Mesenchymal stem cell (in vitro differentiated cells and primary cell): ENCODE measurements at regions not wholly inside any gene's neighbourhood (a gene's known extent, or its start where the extent isn't known, plus 50 kb on each side); places are given as distances from the start of the nearest gene placed in this dataset.

Experiments used
- DNase-seq: peaks from one replicate; pipeline ENCODE4 v3.0.0-alpha.2; 2013
- H2AFZ ChIP-seq: one replicate; pipeline ENCODE4 v1.6.1; 2013; ENCODE audit warnings: low read depth, mild to moderate bottlenecking, control low read depth, inconsistent platforms, low read length, moderate library complexity
- H2AK5ac ChIP-seq: 2 replicates; pipeline ENCODE4 v1.6.1; 2013; ENCODE audit warnings: low read length, moderate library complexity, mild to moderate bottlenecking, inconsistent platforms; ENCODE audit not compliant: severe bottlenecking
- H2BK120ac ChIP-seq: one replicate; pipeline ENCODE4 v1.6.1; 2013; ENCODE audit warnings: low read depth, mild to moderate bottlenecking, inconsistent platforms, low read length, moderate library complexity
- H2BK12ac ChIP-seq, 2 experiments: one replicate each; pipeline ENCODE4 v1.6.1; 2013; ENCODE audit warnings: inconsistent platforms in 2 of 2, low read length in 2 of 2, mild to moderate bottlenecking in 2 of 2, moderate library complexity in 2 of 2, control low read depth in 1 of 2
- H2BK15ac ChIP-seq: one replicate; pipeline ENCODE4 v1.6.1; 2013; ENCODE audit warnings: mild to moderate bottlenecking, low read depth, inconsistent platforms; ENCODE audit not compliant: poor library complexity, severe bottlenecking
- H2BK5ac ChIP-seq: 2 replicates; pipeline ENCODE4 v1.6.1; 2013; ENCODE audit warnings: low read depth, mild to moderate bottlenecking, low read length, control low read depth, inconsistent platforms; ENCODE audit not compliant: poor library complexity, severe bottlenecking
- H3K14ac ChIP-seq, 2 experiments: one replicate each; pipeline ENCODE4 v1.6.1; 2013; ENCODE audit warnings: inconsistent platforms in 2 of 2, low read length in 2 of 2, control low read depth in 1 of 2, mild to moderate bottlenecking in 1 of 2, moderate library complexity in 1 of 2
- H3K18ac ChIP-seq, 2 experiments: one replicate each; pipeline ENCODE4 v1.6.1; 2013; ENCODE audit warnings: inconsistent platforms in 2 of 2, low read length in 2 of 2, control low read depth in 1 of 2, low read depth in 1 of 2, mild to moderate bottlenecking in 1 of 2
- H3K23ac ChIP-seq, 2 experiments: one replicate each; pipeline ENCODE4 v1.6.1; 2013; ENCODE audit warnings: inconsistent platforms in 2 of 2, low read length in 2 of 2, mild to moderate bottlenecking in 2 of 2, moderate library complexity in 2 of 2, control low read depth in 1 of 2
- H3K27ac ChIP-seq: 2 replicates; pipeline ENCODE4 v1.5.1; 2013; ENCODE audit warnings: mild to moderate bottlenecking, moderate library complexity, low read length, control low read depth, inconsistent platforms; ENCODE audit not compliant: poor library complexity, severe bottlenecking
- H3K27me3 ChIP-seq, 2 experiments: 2 replicates each; pipeline versions ENCODE4 v1.6.1 to v1.7.0; 2013; ENCODE audit warnings: low read length in 2 of 2, mild to moderate bottlenecking in 2 of 2, moderate library complexity in 2 of 2, control low read depth in 1 of 2, inconsistent platforms in 1 of 2; ENCODE audit not compliant: control insufficient read depth in 1 of 2, insufficient read depth in 1 of 2
- H3K36me3 ChIP-seq, 2 experiments: 2 replicates each; pipeline versions ENCODE4 v1.6.1 to v1.7.0; 2013; ENCODE audit warnings: low read length in 2 of 2, control low read depth in 1 of 2, inconsistent platforms in 1 of 2, low read depth in 1 of 2, mild to moderate bottlenecking in 1 of 2; ENCODE audit not compliant: insufficient read depth in 2 of 2, control insufficient read depth in 1 of 2
- H3K4ac ChIP-seq, 2 experiments: one replicate each; pipeline ENCODE4 v1.6.1; 2013; ENCODE audit warnings: inconsistent platforms in 2 of 2, low read length in 2 of 2, mild to moderate bottlenecking in 2 of 2, moderate library complexity in 2 of 2, control low read depth in 1 of 2, low read depth in 1 of 2
- H3K4me1 ChIP-seq: 2 replicates; pipeline ENCODE4 v1.6.1; 2013; ENCODE audit warnings: low read depth, low read length, control low read depth; ENCODE audit not compliant: control insufficient read depth, insufficient read depth
- H3K4me2 ChIP-seq: 2 replicates; pipeline ENCODE4 v1.6.1; 2013; ENCODE audit warnings: low read length, mild to moderate bottlenecking, inconsistent platforms; ENCODE audit not compliant: poor library complexity, severe bottlenecking
- H3K4me3 ChIP-seq, 2 experiments: 2 replicates each; pipeline versions ENCODE4 v1.5.1 to v1.7.0; 2013; ENCODE audit warnings: low read length in 2 of 2, mild to moderate bottlenecking in 2 of 2, control low read depth in 1 of 2, low read depth in 1 of 2; ENCODE audit not compliant: insufficient read depth in 1 of 2
- H3K79me1 ChIP-seq: replicated peaks from 2 replicates; pipeline ENCODE4 v1.6.1; 2013; ENCODE audit warnings: mild to moderate bottlenecking, control low read depth, low read length, inconsistent platforms; ENCODE audit not compliant: poor library complexity, severe bottlenecking
- H3K9ac ChIP-seq: 2 replicates; pipeline ENCODE4 v1.7.0; 2013; ENCODE audit warnings: mild to moderate bottlenecking, low read length, moderate library complexity
- H3K9me3 ChIP-seq: 2 replicates; pipeline ENCODE4 v1.7.0; 2013; ENCODE audit warnings: mild to moderate bottlenecking, low read length; ENCODE audit not compliant: control insufficient read depth
- H4K8ac ChIP-seq: one replicate; pipeline ENCODE4 v1.6.1; 2013; ENCODE audit warnings: inconsistent platforms, mild to moderate bottlenecking, low read length, moderate library complexity
- H4K91ac ChIP-seq: one replicate; pipeline ENCODE4 v1.6.1; 2013; ENCODE audit warnings: mild to moderate bottlenecking, low read length, inconsistent platforms
- WGBS: methylation state at CpG from one replicate; pipeline ENCODE4 v1.1.7; 2013; ENCODE audit warnings: mixed read lengths; 5-methylcytosine and 5-hydroxymethylcytosine counted together

DNA sequence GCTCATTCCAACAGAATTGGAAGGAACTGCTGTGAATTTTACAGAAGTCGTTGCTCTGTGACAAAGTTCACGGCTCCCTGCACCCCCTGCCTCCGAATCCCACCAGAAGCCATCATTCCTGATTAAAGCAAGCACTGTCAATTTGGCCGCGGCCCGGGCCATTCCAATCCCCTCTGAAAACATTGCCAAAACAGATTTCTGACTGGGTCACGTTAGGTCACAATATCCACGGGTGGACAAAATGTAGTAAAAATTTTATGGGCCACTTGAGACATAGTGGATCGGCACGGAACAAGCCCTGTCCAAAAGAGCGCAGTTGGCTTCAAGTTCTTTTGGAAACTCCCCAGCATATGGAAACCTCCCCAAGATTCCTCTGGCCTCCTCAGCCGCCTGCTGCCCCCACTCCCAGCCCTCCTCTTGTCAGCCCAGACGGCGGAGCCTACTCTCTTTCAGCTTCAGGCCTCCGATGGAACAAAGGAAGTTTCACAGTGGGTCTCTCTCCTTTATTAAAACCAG lies 67.2 kb upstream of the IFNAR2 start:
- Histone ChIP-seq H3K27ac (no peak overlapping the region), H4K8ac (no peak overlapping the region), H3K4me1 (no peaks in the 10 kb centered on the region), H3K4ac (no peak overlapping the region), H3K9ac (no peak overlapping the region), H3K4me2 (no peak overlapping the region), H3K23ac (no peak overlapping the region), H4K91ac (no peak overlapping the region), H3K4me3 (no peak overlapping the region), H2BK5ac (no peak overlapping the region), H3K79me1 (no peaks in the 10 kb centered on the region), H3K9me3 (peaks cover 15% of the 10 kb centered on the region), H2BK12ac (no peak overlapping the region), H3K14ac (no peak overlapping the region), H3K27me3 (peaks cover 37 to 71% of the 10 kb centered on the region in 2 experiments), H3K18ac (no peak overlapping the region), H2BK120ac (no peak overlapping the region), H2AFZ (no peak overlapping the region), H2AK5ac (no peak overlapping the region), H2BK15ac (no peak overlapping the region), H3K36me3 (no peaks in the 10 kb centered on the region)
- WGBS, result 77% methylated on average over 12 of the region's 15 CpGs
- no peak for DNase-seq

DNA sequence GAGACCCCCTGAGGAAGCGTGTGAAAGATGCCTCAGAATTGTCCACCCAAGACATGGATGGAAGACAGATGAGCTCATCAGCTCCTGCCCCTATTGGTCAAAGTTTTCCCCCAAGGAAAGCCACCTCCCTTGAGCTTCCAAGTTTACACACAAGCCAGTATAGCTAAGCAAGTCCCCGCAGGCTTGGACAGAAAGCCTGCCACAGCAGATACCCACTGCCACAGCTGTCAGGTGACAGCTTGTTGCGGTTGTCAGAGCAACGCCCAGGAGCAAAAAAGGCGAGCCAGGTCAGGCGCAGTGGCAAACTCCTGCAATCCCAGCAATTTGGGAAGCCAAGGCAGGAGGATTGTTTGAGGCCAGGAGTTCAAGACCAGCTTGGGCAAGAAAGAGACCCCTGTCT lies 60.9 kb upstream of the IFNAR2 start:
- no peak overlapping the region for H2BK12ac ChIP-seq
- H2BK120ac ChIP-seq, result no peak overlapping the region
- H2AFZ ChIP-seq, result no peak overlapping the region
- no peak overlapping the region for H3K23ac ChIP-seq
- no peak overlapping the region for H4K8ac ChIP-seq
- no peak overlapping the region for H3K4ac ChIP-seq
- H2BK5ac ChIP-seq, result no peak overlapping the region
- no peak overlapping the region for H2AK5ac ChIP-seq
- no peaks in the 10 kb centered on the region for H3K36me3 ChIP-seq
- H3K79me1 ChIP-seq, result no peaks in the 10 kb centered on the region
- H3K27ac ChIP-seq, result no peak overlapping the region
- no peak overlapping the region for H3K14ac ChIP-seq
- H3K9ac ChIP-seq, result no peak overlapping the region
- 83% methylated on average over 6 of the region's 6 CpGs for WGBS
- H2BK15ac ChIP-seq, result no peak overlapping the region
- H3K27me3 ChIP-seq, result peaks cover 35 to 76% of the 10 kb centered on the region in 2 experiments
- no peak overlapping the region for H3K4me3 ChIP-seq
- H3K9me3 ChIP-seq, result peaks cover 9% of the 10 kb centered on the region
- no peak overlapping the region for H3K4me2 ChIP-seq
- H3K4me1 ChIP-seq, result no peaks in the 10 kb centered on the region
- no peak for DNase-seq
- H4K91ac ChIP-seq, result no peak overlapping the region
- no peak overlapping the region for H3K18ac ChIP-seq

DNA sequence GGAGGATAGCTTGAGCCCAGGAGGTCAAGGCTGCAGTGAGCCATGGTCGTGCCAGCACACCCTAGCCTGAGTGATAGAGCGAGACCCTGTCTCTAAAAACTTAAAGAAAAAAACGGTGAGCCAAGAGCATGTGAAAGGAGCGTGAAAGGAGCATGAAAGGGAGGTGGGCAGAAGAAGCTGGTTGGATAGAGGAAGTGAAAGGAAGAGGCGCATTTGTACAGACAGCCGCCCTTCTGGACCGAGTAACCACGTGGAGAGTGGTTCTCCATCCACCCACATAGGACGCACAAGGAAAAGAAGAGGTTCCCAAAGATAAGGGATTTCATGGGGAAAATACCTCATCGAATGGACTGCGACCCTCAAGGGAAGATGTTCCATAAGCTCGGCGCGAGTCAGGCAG lies 60.4 kb upstream of the IFNAR2 start:
- H2AFZ ChIP-seq, result no peak overlapping the region
- H2BK5ac ChIP-seq, result no peak overlapping the region
- H3K14ac ChIP-seq, result no peak overlapping the region
- WGBS, result 75% methylated on average over 14 of the region's 14 CpGs
- H3K36me3 ChIP-seq, result no peaks in the 10 kb centered on the region
- H3K27me3 ChIP-seq, result peaks cover 30 to 74% of the 10 kb centered on the region in 2 experiments
- peaks cover 9% of the 10 kb centered on the region for H3K9me3 ChIP-seq
- H3K18ac ChIP-seq, result no peak overlapping the region
- H3K4me1 ChIP-seq, result no peaks in the 10 kb centered on the region
- H3K4me2 ChIP-seq, result no peak overlapping the region
- H2BK120ac ChIP-seq, result no peak overlapping the region
- H4K8ac ChIP-seq, result no peak overlapping the region
- no peak overlapping the region for H2BK12ac ChIP-seq
- no peak overlapping the region for H3K4me3 ChIP-seq
- H2AK5ac ChIP-seq, result no peak overlapping the region
- no peak overlapping the region for H3K9ac ChIP-seq
- DNase-seq, result no peak
- H3K23ac ChIP-seq, result no peak overlapping the region
- no peak overlapping the region for H2BK15ac ChIP-seq
- H3K79me1 ChIP-seq, result no peaks in the 10 kb centered on the region
- H3K27ac ChIP-seq, result no peak overlapping the region
- H3K4ac ChIP-seq, result no peak overlapping the region
- no peak overlapping the region for H4K91ac ChIP-seq

DNA sequence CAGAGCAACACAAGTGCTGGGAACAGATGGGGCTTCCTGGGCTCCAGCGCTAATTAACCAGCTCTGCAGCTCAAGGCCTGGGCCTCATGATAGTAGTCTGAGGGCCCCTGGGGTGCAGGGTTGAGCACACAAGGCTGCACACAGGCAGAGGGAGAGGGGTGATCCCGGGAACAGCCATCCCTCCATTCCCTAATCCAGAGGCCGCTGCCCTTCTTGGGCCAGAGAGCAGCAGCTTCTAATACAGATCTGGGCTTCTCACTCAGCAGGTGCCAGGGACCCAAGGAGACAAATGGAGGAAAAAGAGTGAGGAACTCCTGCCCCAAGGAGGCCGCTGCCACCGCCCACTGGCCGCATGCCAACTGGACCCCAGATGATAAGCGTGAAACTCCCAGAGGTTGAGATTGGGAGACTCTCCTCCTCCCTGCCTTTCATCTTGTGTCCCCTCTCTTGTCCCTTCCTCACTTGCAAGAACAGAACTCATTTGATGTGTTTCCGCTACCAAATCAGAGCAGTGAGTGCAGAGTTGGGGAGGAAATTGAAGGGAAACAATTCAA lies 58.0 kb upstream of the IFNAR2 start:
- Histone ChIP-seq H3K14ac (no peak overlapping the region), H3K36me3 (no peaks in the 10 kb centered on the region), H3K27me3 (peaks cover 29 to 79% of the 10 kb centered on the region in 2 experiments), H3K18ac (no peak overlapping the region), H2AK5ac (no peak overlapping the region), H2BK5ac (no peak overlapping the region), H2BK120ac (no peak overlapping the region), H3K23ac (peak overlapping the region in 1 of 2 experiments; percentile 14), H3K4me2 (no peak overlapping the region), H2AFZ (no peak overlapping the region), H4K91ac (no peak overlapping the region), H3K9ac (no peak overlapping the region), H2BK12ac (no peak overlapping the region), H3K79me1 (no peaks in the 10 kb centered on the region), H2BK15ac (no peak overlapping the region), H3K27ac (no peak overlapping the region), H4K8ac (no peak overlapping the region), H3K9me3 (peaks cover 8% of the 10 kb centered on the region), H3K4me1 (no peaks in the 10 kb centered on the region), H3K4me3 (no peak overlapping the region), H3K4ac (no peak overlapping the region)
- DNase-seq, result no peak
- 87% methylated on average over 6 of the region's 8 CpGs for WGBS
